Stimulated activated CD4-positive, alpha-beta T cell treated with anti-CD3 and anti-CD28 coated beads, Interleukin-12 subunit alpha, Interleukin-12 subunit beta, amount 100 ng/mL, for 48 hours (primary cell): ENCODE measurements at regions not wholly inside any gene's neighbourhood (a gene's known extent, or its start where the extent isn't known, plus 50 kb on each side); places are given as distances from the start of the nearest gene placed in this dataset.
A peak's percentile ranks its signal among the peaks of the same experiment; 100 is the strongest.
"Not testable (repeated sequence)": the region's sequence is repeated elsewhere in the genome, so short reads cannot be mapped to it uniquely, and the experiment has no call there.

Experiments
- DNase-seq, 3 donors: peaks; one replicate each; pipeline ENCODE4 v3.0.0-alpha.2; 2020; ENCODE audit warnings: low read depth in 2 of 3, low spot score in 1 of 3

DNA sequence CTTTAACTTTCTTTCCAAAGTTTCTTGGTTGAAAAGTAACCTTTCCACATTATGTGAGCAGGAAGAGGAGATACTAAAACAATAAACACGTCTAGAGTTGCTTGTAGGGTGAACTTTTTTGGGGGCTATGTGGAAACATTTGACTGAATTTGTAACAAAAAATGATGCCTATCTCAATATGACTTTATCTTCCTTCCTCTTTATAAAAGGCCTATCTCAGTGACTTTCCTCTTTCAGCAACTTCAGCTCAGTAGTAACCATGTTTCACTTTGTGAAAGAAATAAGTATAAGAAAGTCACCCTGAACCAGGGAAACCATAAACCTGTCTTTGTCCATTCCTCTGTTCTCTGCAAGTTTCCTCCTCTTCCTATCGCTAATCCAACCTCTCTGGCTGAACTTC lies 124.7 kb upstream of the TMEM164 start:
- DNase-seq = no peak

DNA sequence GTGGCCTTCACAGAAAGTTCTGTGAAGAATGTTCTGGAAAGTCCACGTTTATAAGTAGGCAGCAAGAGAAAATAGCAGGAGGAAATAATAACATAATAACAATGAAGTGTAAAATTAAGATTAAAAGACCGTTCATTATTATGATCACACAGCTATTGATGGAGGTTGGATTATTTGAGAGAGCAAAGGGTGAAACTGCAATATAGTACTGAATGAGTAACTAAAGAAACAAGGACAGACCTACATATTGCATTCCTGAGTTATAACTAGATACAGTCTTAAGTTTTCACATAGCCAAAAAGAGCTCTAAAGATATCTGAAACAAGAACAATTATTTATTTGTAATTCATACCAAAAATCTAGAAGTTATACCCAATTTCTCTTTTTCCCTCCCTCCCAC lies 122.9 kb upstream of the TMEM164 start:
- no peak for DNase-seq

DNA sequence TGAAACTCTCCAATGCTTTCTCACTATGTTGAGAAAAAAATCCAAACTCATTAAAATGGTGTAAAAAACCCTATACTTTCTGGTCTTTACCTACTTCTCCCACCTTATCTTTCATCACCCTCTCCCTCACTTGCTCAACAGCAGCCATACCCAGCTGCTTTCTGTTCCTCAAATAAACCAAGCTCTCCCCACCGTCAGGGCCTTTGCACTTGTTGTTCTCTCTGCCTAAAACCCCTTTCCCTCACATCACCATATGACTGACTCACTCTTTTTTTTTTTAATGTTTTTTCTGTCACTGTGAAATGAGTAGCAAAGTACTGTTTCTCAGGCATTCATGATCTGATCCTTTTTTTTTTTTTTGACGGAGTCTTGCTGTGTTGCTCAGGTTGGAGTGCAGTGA lies 122.3 kb upstream of the TMEM164 start:
- no peak for DNase-seq

DNA sequence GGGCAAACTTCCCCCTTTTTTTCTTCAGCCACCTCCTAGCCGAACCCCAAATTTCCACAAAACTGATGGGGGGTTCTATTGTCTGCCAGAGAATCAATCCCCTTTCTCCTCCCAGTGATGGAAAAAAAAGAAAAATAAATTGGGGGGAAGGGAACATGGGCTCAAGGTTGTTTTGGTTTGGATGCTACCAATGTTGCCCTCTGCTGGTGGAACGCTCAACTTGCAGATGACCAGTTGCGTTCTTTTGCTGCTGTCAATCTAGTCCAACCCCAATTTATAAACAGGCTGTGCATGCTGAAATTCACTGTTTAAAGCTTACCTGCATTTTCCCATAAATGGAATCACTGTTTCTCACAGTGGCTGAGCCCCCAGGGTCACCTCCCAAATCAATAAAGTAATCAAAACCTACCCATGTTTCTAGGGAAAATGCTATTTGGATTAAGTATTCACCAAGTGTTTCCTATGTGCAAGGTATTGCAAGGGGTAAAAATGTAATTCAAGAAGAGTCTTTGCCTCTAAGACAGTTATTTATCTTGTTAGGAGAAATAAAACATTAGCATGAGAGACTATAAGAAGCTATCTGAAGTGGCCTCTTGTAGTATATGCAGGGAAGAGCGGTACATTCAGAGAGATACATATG lies 116.7 kb upstream of the TMEM164 start:
- peak in 2 of 3 donors; percentile 2 to 19 for DNase-seq

DNA sequence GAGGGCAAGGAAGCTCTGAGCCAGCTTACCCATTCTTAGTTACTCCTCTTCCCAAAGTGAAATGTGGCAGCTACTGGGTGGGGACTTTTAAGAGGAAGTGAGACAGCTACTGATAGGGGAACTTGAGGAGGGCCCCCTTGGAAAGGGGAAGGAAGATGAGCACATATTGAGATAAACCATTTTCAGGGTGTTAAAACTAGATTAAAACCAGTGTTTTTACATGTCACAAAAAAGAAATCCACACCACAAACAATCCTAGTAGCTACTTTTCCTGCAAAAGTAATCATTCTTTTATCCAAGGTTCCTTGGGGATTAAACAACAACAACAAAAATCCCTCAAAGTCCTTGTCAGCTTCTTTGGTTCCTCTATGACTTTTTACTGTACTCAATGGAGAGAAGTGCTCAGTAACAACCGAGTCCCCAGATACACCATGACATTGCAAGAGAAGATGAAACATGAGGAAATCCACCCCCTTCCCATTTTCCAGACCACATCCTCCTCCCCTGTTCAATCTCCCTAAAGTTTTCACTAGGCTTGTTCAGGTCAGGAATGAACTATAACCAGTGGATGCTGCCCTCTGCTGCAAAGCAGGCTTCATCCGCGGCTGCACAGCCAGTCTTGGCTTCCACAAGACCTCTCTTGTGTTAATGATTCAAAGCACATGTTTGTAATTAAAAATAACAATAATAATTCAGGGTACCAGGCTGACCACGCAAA lies 113.5 kb upstream of the TMEM164 start:
- DNase-seq = no peak

DNA sequence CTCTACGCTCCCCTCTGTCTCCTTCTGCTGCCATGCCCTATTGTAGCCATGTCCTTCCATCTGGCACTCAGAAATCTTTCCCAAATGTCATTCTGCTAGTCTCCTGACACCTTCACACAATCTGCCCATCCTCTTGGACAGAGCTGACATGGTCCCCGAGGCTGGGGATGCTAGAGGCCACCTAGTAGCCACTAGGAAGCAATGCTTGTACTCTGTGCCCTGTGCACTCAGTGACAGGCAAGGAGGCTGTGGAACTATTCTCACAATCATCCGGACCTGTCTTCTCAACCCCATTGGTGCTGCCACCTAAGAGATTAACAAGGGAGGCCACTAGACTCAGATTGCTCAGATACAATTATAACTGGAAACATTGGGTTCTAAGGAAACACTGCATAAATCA lies 112.6 kb upstream of the TMEM164 start:
- no peak for DNase-seq

DNA sequence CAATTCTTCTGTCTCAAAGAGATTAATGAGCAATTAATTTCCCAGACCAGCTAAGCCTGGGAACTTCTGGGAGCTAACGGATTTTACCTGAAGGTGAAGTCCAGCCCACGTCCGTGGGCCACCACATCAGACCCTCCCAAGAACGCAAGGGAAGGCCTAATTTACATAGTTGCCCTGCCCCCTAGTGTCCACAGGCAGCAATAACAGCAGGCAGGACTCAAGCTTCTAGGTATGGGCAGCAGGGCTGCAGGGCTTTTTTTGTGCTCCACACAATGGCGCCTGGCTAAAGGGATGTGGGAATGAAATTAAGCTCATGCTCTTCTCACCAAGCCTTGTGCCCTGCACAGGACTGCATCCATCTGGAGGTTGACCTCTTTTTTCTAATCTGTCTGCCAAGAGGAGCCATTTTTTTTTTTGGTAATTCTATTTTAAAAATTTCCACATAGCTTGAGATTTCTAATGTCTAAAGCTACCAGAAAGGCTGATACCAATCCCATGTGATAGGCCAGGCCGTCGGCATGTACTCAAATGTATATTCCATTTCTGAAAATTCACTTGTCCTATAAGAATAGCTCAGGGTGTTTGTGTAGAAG lies 111.9 kb upstream of the TMEM164 start:
- peak; percentile 5 to 50 (median 17) for DNase-seq

DNA sequence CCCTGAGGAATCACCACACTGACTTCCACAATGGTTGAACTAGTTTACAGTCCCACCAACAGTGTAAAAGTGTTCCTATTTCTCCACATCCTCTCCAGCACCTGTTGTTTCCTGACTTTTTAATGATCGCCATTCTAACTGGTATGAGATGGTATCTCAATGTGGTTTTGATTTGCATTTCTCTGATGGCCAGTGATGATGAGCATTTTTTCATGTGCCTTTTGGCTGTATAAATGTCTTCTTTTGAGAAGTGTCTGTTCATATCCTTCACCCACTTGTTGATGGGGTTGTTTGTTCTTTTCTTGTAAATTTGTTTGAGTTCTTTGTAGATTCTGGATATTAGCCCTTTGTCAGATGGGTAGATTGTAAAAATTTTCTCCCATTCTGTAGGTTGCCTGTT lies 106.9 kb upstream of the TMEM164 start:
- not testable (repeated sequence) for DNase-seq

DNA sequence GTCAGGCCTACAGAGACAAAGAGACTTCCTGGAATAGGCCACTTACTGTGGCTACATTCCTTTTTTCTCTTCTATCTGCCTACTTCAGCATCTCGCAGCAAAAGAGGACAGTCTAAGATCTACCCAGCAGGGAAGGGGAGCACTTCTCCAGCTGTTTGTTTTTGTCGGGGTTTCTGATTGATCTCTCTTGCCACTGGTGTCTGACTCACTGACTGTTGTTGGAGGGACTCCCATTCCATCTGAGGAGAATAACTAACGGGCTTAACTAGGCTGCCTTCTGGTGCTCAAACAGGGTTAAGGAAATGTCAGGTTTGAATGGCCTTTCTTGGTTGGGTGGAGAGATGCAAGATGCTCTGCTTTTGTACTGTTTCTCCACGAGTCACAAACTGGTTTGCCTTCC lies 100.2 kb upstream of the TMEM164 start:
- DNase-seq = no peak

DNA sequence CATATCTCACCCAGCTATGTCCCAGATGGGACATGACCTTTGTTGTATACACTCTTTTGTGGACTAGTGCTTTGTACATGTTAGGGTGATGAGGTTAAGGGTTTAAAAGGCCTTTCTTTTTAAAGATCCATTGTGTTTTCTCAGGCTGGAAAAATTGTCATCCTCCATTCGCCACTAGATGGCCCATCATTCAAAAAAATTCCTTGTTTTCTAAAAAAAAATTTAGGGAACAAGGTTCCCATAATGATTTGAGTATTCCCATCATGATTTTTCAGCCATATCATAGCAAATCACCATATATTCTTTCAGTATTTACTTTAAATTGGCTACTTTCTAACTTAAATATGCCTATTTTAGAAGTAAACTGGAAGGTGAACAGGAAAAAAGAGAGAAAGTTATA lies 91.9 kb upstream of the TMEM164 start:
- DNase-seq = no peak

DNA sequence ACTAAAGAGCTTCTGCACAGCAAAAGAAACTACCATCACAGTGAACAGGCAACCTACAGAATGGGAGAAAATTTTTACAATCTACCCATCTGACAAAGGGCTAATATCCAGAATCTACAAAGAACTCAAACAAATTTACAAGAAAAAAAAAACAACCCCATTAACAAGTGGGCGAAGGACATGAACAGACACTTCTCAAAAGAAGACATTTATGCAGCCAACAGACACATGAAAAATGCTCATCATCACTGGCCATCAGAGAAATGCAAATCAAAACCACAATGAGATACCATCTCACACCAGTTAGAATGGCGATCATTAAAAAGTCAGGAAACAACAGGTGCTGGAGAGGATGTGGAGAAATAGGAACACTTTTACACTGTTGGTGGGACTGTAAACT lies 89.9 kb upstream of the TMEM164 start:
- DNase-seq = not testable (repeated sequence)

DNA sequence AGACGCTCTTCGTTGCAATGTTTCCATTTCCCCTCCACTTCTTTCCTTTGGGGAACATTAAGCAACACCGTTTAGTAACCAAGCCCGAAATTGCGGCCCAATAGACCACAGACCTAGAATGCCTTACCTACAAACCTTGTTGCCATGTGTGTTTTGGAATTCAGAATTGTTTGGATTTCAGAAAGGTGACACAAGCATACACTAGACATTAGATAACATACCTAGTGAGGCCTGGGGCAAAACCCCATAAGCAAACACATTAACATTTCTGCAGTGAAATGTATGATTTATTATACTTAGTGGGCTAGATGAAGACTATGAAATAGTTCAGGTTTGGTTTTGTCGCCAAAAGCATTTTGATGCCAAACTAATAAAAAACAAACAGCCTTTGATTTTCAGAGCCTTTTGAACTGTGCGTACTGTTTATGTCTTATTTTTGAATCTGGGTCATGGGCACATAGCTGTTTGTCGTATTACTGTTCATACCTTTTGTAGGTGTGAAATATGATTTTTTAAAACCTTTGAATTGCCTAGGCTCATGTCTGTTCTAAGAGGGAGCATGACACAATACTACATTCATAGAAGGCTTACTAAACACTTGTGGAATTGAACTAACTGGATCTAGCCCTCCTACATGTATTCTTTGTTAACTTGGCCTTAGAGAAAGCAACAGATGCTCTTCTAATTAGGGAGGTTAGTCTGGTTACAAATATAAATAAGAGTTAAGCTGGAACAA lies 88.6 kb upstream of the TMEM164 start:
- no peak for DNase-seq

DNA sequence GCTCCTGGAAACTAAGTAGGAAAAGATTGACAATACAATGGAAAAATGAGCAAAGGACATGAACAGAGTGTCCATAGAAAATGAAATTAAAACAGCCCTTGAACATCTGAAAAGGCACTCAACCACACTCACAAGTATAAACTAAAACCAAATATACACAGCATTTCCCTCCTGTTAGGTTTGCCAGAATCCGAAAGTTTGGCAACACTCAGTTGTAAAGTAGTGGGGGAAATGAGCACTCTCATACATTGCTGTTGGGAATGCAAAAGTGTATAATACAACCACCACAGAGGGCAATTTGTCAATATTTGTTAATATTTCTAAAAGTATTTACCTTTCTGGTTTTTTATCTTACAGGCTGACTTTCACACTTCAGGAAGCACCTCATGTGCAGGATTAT lies 84.2 kb upstream of the TMEM164 start:
- DNase-seq = no peak

DNA sequence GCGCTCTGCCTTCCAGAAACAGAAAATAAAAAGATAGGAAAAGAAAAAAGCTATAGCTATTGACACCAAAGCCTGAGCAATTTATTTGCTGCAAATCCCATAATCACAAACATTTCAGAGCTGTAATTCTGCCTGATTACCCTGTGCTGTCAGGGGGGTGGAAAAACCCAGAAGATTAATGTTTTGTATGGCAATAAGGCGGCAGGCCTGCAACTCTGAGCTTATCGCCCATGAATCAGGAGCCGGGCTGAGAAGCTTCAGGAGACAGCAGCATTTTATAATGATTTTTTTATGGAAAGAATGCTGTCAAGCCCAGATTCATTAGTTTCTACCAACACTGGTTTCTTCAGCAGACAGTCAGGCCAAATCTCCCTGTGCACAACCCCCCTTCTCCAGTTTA lies 82.6 kb upstream of the TMEM164 start:
- no peak for DNase-seq

DNA sequence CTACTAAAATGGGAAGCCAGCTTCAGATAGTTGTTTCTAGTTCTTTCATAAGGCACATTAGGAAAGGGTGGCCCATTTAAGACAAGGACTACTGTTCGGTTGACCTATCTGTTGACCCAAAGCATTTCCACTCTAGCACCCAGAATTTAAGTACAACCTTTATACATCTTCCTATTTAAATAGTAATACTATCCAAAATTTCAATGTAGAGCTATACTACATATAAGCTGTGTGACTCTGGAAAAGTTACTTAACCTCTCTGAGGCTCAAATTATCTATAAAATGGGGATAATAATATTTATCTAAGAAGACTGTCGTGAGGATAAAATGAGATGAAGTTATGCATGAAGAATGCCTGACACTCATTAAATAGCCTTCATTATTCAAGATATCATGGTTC lies 82.0 kb upstream of the TMEM164 start:
- DNase-seq = no peak

DNA sequence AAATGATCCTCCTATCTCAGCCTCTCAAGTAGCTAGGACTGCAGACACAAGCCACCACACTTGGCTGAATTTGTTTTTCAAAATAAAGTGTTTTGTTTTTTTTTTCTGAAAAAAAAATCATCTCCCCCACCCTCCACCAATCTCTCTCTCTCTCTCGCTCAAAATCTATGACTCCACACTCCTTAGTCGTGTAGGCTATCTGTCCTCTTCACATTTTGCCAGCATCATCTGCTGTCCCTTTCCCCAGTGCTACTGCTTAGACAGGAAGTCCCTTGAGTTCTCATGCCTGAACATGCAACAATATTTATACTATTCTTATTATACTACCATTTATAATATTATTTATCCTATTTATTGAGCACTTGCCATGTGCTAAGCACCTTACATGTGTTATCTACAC lies 80.7 kb upstream of the TMEM164 start:
- DNase-seq = no peak

DNA sequence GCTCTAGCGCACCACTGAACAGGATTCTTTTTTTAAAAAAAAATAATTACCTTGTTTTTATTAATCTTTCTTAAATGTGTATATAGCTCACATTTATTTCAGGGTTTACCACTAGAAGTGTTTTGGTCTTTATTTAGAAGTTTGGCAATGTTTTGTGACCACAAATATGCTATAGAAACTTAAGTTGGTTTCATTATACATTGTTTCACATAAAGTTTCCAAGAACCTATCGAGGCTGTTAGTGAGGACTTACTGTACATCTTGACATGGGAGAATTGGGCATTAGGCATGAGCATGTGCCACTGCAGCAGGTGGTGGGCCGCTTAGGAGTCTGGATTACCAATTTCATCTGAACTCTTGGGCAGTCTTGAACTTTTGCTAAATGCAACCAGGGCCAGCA lies 77.9 kb upstream of the TMEM164 start:
- not testable (repeated sequence) for DNase-seq

DNA sequence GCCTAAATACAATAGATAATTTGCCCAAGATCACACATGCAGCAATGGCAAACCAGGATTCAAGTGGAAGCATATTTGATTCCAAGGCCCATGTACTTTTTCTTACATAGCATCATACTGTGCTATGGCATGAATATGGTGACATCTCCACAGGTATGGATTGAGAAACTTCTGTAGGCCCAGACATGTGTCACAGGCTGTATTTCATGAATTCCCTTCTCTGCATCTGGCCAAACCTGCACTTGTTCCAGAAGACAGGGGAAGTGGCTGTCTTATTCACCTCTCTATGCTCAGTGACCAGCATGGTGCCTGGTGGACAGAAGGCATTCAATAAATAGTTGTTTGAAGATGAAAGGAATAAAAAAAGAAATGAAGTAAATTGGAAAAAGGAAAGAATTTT lies 77.3 kb upstream of the TMEM164 start:
- no peak for DNase-seq

DNA sequence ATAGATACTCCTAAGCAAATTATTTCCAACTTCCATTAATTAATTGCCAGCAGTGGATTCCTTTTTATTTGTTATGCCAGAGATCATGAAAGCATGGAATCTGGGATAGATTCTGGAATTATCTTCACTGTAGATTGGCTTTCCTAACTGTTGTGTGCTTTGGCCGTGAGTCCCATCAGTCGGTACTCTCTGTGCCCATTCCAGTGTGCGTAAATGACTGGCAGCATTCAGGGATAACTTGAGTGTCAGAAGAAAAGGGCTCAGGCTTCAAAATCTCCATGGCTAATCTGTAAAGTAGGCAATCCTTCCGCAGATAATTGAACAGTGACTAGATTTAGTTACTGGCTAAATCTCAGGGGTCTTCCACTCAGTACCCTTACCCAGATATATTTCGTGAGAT lies 76.8 kb upstream of the TMEM164 start:
- DNase-seq = no peak

DNA sequence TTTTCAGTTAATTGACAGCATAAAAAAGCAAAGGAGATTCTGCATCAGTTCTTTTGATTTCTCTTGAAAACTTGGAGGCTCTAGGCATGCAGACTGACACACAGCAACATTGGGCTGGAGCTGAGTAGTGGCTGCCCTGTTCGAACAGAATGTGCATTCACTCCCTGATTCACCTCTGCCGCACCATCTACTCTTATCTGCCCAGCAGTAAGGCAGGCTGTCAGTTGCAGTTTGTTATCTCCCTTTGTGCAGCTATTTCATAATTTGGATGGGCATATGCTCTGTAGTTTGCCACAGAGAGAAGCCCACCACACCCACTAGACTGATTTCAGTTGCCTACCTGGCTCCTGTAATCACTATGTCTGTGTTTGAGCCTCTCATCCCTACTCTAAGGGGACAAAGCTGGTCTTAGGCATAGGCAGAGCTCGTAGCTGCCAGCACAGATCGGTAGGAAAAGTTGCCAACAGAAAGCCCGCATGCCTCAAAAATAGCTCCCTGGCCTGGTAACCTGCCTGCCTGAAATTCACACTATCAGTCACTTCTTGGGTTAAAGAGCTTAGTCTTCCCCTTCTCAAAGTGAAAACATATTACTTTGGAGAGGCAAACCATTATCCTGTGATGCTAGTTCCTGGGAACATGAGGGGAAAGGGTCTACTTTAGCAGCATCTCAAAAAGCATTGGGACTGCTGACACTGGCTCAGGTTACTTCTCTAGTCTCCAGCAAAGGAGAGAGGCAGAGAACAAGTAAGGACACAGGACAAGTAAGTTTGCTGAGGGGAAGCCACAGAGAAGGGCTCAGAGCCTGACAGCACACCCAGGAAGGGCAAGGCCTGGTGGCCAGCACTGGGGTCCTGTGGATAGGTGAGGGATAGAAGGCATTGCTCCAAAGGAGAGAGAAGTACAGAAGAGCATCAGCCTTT lies 75.9 kb upstream of the TMEM164 start:
- DNase-seq = no peak

DNA sequence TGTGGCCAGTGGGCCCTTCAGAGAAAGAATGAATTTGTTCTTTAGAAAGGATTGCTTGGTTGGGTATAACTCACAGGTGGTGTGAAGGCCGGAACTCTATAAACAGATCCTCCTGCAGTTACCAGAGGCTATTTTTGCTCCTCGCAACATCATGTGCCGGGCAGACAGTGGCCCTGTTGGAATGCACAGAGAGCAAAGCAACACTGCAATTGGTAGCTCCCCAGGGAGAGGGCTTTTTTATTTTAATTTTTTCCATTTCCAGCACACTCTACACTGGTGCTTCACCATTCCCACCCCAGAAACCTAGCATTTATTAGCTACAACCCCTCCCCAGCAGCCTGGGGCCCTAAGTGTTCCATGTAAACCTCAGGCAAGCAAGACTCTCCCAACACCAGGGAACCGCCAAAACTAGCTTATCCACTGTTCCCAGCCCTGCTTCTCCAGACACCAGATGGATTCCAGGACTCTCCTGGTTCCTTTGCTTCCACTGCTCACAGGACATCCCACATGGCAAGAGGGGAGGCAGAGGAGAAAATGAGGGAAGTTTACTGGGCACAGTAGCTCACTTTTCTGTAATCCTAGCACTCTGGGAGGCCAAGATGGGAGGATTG lies 75.1 kb upstream of the TMEM164 start:
- DNase-seq = no peak
